AG09309 (cell line): ENCODE measurements at regions not wholly inside any gene's neighbourhood (a gene's known extent, or its start where the extent isn't known, plus 50 kb on each side); places are given as distances from the start of the nearest gene placed in this dataset.
A peak's percentile ranks its signal among the peaks of the same experiment; 100 is the strongest.

Experiments used
- DNase-seq: peaks from one replicate; pipeline ENCODE4 v3.0.0-alpha.2; 2010; ENCODE audit warnings: low read depth
- H3K4me3 ChIP-seq: 2 replicates; pipeline ENCODE4 v1.5.1; 2011; ENCODE audit warnings: mild to moderate bottlenecking, low read depth, low read length, moderate library complexity; ENCODE audit not compliant: control insufficient read depth
- CTCF ChIP-seq: IDR thresholded peaks from 2 replicates; pipeline ENCODE4 v1.5.1; 2011; ENCODE audit warnings: mild to moderate bottlenecking, low read depth, low read length, inconsistent platforms; ENCODE audit not compliant: insufficient read depth, control insufficient read depth; ENCODE audit errors: missing control alignments

- H3K4me3 ChIP-seq = no peak overlapping the region
- DNase-seq = no peak
- no peak for TF ChIP-seq CTCF
These were observed 1061.8 kb downstream of the PCDH19 start for GRCh38 chrX:99348256-99348655.

GRCh38 chrX:99308302-99308701 lies 1101.8 kb downstream of the PCDH19 start:
- no peak for TF ChIP-seq CTCF
- H3K4me3 ChIP-seq = no peak overlapping the region
- no peak for DNase-seq

GRCh38 chrX:99305573-99305972 lies 1104.5 kb downstream of the PCDH19 start:
- no peak overlapping the region for H3K4me3 ChIP-seq
- TF ChIP-seq CTCF = no peak
- DNase-seq = no peak

GRCh38 chrX:99301990-99302389 lies 1108.1 kb downstream of the PCDH19 start:
- no peak for DNase-seq
- peak; percentile 21 for TF ChIP-seq CTCF
- H3K4me3 ChIP-seq = no peak overlapping the region

- no peak for TF ChIP-seq CTCF
- DNase-seq = no peak
- no peak overlapping the region for H3K4me3 ChIP-seq
These were observed 1138.4 kb downstream of the PCDH19 start for GRCh38 chrX:99271641-99272040.

GRCh38 chrX:99266255-99266654 lies 1143.8 kb downstream of the PCDH19 start:
- no peak overlapping the region for H3K4me3 ChIP-seq
- TF ChIP-seq CTCF = no peak
- no peak for DNase-seq

GRCh38 chrX:99248180-99248579 lies 1161.9 kb downstream of the PCDH19 start:
- TF ChIP-seq CTCF = no peak
- no peak for DNase-seq
- no peak overlapping the region for H3K4me3 ChIP-seq
